Vagina (tissue), 2 donors: ENCODE measurements at regions not wholly inside any gene's neighbourhood (a gene's known extent, or its start where the extent isn't known, plus 50 kb on each side); places are given as distances from the start of the nearest gene placed in this dataset.

Source experiments
- CTCF ChIP-seq, 3 experiments: fragments of 450-650 bp in 2 of 3; fragments of 200-600 bp in 1 of 3; sonication (generic) in 1 of 3; IDR thresholded peaks; one replicate each; pipeline ENCODE4 v1.5.1; 2017 to 2019; ENCODE audit warnings: antibody characterized with exemption in 3 of 3, mild to moderate bottlenecking in 2 of 3, moderate library complexity in 2 of 3
- POLR2A ChIP-seq, 2 donors: fragments of 450-650 bp; IDR thresholded peaks; one replicate each; pipeline ENCODE4 v1.6.1; 2017; ENCODE audit warnings: antibody characterized with exemption in 2 of 2, mild to moderate bottlenecking in 2 of 2, moderate library complexity in 2 of 2

- TF ChIP-seq CTCF (IDR thresholded peaks at IDR 0.05) (no peak), POLR2A (IDR thresholded peaks at IDR 0.05) (no peak)
These were observed 938.1 kb upstream of the SLC39A10 start for GRCh38 chr2:194718881-194719280.
